Peyer's patch (tissue), 4 donors: ENCODE measurements at regions not wholly inside any gene's neighbourhood (a gene's known extent, or its start where the extent isn't known, plus 50 kb on each side); places are given as distances from the start of the nearest gene placed in this dataset.

Source experiments
- CTCF ChIP-seq, 6 experiments: fragments of 450-650 bp in 4 of 6; fragments of 200-600 bp in 2 of 6; sonication (generic) in 1 of 6; IDR thresholded peaks; one replicate each; pipeline ENCODE4 v1.5.1; 2017 to 2019; ENCODE audit warnings: antibody characterized with exemption in 6 of 6, mild to moderate bottlenecking in 3 of 6, moderate library complexity in 1 of 6
- POLR2A ChIP-seq, 2 donors: fragments of 450-650 bp; IDR thresholded peaks; one replicate each; pipeline ENCODE4 v1.5.1; 2017; ENCODE audit warnings: antibody characterized with exemption in 2 of 2, mild to moderate bottlenecking in 2 of 2, moderate library complexity in 2 of 2

- TF ChIP-seq CTCF (IDR thresholded peaks at IDR 0.05) (no peak), POLR2A (IDR thresholded peaks at IDR 0.05) (no peak)
Measured at GRCh38 chr15:100762913-100763834, 116.5 kb upstream of the ALDH1A3 start.
